Hippocampal formation (tissue), 2 donors: ENCODE measurements at regions not wholly inside any gene's neighbourhood (a gene's known extent, or its start where the extent isn't known, plus 50 kb on each side); places are given as distances from the start of the nearest gene placed in this dataset.
A peak's percentile ranks its signal among the peaks of the same experiment; 100 is the strongest.

ENCODE experiments used
- DNase-seq, 2 donors: peaks; one replicate each; lab custom pipeline; 2025; lab: John Stamatoyannopoulos, UW

- no peak for DNase-seq
These were observed 104.5 kb upstream of the LMO4 start for GRCh38 chr1:87224201-87224600.

- no peak for DNase-seq
These were observed 103.5 kb upstream of the LMO4 start for GRCh38 chr1:87225171-87225570.

- DNase-seq: no peak
These were observed 102.3 kb upstream of the LMO4 start for GRCh38 chr1:87226341-87226760.

DNA sequence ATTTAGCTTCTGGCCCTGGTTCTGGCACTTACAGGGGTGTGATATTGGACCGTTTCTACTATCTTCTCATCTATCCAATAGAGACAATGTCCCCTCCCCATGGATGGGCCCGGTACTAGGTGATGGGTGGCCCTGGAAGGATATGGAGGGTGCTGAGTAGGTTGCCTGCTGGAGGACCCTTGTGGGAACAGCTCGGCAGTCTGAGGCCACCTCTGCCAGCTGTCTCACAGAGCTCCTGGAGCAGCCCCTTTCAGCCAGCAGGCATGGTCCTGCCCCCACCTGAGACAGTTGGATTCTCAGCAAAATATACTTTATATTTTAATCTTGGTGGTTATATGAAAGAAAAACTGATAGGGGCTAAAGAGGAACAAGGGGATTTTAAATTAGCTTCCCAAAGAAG lies 101.0 kb upstream of the LMO4 start:
- no peak for DNase-seq

GRCh38 chr1:87230501-87230900 lies 98.2 kb upstream of the LMO4 start:
- DNase-seq: no peak

DNA sequence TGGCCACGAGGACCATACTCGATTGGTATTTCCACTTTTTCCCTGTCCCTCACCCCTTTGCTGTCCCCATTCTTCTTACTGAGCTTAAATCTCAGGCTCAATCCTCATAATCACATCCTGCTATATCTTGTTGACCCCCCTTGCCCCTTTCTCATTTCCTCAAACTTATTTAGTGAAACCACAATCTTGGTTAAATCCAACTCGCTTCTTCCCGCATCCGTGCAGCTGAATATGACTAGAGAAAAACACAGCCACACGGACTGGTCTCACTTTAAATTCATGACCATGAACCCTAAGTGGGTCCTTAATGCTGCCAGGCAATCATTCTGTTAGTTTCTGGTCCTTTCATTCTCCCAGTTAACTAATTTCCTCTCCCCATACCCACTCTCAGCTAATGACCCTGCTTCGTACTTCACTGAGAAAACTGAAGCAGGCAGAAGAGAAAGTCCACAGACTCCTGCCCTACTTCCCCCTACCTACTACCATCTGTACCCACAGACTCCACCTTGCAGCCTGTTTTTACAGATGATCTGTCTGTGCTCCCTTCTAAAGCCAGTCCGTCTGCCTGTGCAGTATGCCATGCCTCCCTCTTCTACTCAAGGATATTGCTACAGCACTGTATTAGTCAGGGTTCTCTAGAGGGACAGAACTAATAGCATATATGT lies 96.8 kb upstream of the LMO4 start:
- DNase-seq: no peak

DNA sequence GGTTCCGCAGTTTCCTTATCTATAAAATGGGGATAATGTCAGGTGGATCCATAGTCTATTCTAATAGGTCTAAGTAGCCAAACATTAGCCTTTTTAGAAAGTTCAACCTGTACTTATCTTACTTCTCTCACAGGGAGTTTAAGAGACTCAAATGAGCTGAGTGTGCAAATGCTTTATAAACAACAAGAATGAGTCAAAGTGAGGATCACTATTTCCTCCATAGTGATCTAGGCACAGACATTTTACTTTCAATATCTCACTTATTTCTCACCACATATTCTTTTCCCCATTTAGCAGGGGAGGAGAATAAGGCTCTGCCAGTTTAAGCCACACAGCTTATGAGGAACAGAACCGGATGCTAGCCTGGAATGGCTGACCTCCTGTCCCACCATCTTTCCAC lies 92.1 kb upstream of the LMO4 start:
- no peak for DNase-seq

DNA sequence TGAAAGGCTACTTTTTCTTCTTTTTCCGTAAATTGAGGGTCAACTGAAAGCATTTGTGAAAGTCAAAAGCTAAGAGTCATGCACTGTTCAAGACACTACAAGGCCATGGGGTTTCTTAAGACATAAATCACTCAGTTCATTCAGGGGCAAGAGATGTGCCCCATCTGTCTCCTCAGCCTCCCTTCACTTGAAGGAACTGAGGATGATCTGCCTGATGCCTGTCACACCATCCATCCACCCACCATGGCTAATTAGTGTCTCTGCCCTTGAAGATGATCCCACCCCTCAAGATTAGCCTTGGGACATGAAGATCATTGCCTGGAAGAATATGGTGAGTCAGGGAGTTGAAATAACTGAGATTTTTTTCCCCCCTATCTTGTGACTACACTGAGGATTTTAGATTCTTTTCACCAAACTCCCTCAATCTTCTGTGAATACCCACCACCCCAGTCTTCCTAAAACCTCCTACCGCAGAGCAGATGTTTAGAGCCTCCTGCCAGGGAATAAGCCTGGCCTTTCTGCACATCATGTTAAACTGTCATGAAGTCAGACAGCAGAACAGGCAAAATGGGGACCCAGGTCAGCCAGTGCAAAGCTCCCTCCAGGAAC lies 88.6 kb upstream of the LMO4 start:
- DNase-seq: no peak

DNA sequence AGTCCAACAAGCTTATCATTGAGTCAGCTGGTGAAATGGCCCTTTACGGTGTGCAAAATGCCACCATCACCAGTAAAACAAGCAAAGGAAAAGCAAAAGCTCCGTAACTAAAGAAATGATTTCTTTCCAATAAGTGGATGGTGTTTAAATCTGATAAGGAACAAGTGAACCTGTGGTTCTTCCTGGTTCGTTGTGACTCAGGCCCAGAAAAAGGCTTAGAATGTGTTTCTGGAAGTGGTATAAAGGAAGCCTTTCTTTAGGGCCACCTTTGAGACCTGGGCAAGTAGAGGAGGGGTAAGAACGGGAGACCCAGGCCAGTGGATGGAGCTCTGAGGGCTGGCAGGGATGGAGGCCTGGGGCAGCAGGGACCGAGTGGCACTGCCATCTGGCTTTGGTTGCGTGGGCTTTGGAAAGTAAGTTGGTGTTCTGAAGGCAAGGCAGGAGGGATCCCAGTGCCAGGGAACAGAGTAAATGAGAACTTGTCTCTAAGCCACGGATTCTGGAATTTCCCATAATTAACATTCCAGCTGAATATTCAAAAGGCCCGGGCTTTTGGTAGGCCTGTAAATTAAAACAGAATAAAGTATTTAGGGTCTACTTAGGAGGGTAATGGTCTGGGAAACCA lies 87.9 kb upstream of the LMO4 start:
- peak in 1 of 2 donors; percentile 59 for DNase-seq

- no peak for DNase-seq
These were observed 86.1 kb upstream of the LMO4 start for GRCh38 chr1:87242445-87243185.

DNA sequence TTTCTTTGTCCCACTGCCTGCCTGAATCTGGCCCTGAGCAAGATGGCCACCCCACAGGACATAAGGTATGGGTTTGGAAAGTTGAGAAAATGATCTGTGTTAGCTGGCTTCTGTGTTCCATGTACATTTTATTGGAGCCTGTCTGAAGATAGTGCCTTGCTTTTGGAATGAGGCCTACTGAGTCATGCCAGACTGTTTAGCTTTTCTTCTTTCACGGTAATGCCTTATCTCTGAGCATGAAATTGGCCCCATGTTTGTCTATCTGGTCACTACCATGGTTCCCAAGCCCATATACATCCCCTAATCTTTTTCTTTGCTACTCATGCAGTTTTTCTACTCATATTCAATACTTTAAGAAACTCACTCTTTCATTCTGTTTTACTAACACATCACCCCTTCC lies 85.1 kb upstream of the LMO4 start:
- no peak for DNase-seq

DNA sequence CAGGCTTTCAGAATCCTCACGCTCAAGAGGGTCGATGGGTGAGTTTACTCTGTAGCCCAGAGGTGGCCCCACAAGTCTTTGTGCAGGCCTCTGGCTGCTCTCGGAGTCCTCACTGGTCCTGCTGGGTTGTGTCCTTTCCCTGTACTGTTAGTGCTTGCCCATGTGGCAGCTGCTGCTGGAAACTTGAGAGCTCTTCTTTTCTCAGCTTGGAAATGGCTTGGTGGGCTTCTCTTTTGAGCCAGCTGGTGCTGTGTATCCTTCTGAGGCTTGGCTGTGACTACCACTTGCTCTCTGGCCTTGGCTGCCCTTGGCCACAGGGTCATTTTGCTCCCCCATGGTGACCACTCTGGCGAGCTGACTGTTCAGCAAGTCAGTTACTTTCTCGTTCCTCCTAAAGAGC lies 82.2 kb upstream of the LMO4 start:
- DNase-seq: no peak

GRCh38 chr1:87249803-87250202 lies 78.9 kb upstream of the LMO4 start:
- no peak for DNase-seq

GRCh38 chr1:87250336-87250735 lies 78.3 kb upstream of the LMO4 start:
- DNase-seq: no peak

DNA sequence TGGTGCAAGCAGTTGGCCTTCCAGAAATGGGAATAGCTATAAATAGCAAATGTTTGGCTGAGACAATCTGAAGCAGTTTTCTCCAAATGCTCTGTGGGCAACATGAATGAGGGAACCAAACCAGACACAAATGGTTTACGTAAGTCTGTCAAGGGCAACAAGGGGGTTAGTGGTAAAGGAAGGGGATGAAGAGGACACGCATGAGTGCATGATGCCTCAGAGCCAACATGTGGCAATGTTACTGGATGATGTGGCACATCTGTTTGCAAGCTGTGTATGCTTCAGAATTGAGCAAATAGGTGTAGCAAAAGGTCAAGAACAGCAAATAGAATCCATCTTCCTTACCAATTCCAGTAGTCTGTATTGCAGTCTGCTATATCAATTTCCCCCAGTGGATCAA lies 76.3 kb upstream of the LMO4 start:
- no peak for DNase-seq

DNA sequence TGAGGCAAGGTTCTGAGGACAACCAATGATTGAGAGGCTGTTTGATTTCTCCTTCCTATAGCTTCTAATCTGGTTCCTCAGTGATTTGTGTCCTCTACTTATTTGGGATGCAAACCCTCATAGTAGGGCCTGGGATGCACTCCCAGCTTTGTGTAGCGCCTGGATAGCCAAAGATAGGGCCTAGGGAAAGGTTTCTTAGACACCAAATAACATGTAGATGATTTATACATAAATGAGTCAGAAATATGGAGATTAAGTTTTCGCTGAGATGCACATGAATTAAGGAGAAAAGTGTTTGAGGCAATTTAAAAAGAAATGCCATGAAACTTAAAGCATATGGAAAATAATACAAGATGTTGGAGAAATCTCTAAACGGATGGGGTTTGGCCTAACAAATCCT lies 66.0 kb upstream of the LMO4 start:
- DNase-seq: no peak

DNA sequence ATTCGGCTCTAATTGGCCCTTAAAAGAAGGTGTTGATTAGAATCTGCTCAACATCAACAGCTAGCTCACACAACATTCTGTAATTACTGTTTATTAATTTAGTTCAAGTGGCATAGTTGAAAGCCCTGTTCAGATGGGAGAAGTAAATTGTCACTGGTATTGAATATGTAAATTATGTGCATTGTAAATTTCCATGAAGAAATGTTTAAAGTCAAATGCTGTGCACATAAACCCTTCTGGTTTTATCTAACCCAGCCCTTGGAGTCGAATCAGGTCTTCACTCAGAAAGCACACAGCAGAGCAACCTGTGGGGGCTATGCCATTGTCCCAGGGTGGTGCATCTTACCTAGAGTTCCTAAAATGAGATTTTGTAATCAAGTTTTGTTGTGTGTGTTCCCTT lies 65.4 kb upstream of the LMO4 start:
- no peak for DNase-seq

- no peak for DNase-seq
These were observed 64.9 kb upstream of the LMO4 start for GRCh38 chr1:87263785-87264184.

DNA sequence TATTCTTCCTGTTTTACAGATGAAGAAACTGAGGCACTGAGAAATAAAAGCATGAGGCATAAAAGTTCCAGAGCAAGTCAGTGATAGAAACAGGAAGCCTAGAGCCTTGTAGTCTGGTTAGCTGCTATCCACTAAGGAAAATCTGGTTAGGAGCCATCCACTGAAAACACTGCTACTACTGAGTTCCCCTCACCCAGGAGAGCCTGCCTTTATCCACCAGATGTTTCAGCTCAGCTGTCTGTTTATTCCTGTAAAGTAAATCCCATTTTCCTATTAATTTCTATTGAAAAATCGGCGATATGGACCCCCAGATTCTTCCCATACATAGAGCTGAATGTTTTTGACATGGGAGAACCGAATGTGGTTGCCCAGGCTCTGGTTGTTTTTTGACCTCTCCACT lies 63.7 kb upstream of the LMO4 start:
- no peak for DNase-seq

DNA sequence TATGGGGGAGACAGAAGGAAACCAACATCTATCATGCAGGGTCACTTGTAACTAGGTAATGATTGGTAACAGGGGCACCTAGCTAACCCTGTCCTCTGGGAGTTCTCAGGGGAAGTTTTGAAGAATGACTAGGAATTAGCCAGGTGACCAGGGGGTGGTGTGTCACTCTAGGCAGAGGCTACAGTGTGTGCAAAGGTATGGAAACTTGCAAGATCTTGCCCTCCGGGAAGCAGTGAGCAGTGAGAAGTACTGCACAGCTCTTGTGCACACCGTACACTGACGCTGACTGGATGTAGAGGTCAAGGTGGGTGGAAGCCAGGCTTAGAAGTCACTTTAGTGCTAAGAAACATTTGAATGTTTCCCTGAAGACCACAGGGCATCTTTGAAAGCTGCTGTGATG lies 62.9 kb upstream of the LMO4 start:
- no peak for DNase-seq

DNA sequence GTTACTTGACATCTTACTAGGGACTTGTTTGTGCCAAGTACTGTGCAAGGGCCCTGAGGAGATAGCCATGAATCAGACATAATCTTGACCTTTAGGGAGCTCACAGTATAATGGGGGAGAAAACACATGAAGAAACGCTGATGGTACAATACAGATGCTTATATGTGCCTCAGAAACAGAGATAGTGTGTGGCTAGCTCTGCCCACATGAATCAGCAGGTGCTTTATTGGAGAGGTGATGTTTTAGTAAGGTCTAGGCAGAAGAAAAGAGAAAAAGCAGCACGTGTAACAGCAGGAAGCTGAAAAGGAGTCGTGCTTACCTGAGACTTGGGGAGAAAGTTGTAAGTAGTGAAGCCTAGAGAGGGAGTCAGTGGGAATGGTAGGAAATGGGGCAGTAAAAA lies 60.6 kb upstream of the LMO4 start:
- DNase-seq: no peak

DNA sequence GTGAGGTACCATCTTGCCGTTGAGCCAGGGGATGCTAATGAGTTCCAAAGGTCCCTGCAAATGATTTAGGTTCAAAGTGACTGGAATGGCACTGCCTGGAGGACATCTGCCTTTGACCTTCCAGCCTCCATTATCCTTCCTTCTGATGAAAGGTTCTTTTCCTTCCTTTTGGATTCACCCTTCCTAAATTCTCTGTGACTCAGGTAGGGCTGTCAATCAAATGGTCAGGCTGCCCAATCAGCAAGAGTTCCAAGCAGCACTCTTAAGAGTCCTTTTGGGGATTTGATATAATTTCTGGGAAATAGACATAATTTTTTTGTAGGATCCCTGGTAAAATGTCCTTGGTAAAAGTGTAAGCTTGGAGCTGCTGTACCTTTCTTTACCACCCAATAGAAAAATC lies 58.8 kb upstream of the LMO4 start:
- no peak for DNase-seq

DNA sequence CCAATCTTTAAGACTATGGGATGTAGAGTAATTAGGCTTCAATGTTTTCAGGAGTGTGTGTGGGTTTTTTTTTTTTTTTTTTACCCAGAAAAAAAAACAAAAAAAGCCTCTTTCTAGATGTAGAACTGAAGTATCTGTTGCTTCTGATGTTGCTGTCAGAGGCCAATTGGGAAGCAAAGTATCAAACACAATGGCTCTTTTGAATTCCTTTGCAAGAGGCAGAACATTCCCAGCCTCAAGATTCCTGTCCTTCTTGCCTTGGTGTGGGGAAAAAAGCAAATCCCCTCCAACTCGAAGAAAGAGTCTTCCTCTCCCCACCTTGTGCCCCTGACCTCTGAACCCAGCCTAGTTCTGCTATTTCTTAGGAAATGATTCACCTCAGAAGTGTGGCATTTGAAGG lies 55.4 kb upstream of the LMO4 start:
- no peak for DNase-seq
